ENCODE measurements at regions not wholly inside any gene's neighbourhood (a gene's known extent, or its start where the extent isn't known, plus 50 kb on each side); places are given as distances from the start of the nearest gene placed in this dataset.
"Not testable (repeated sequence)": the region's sequence is repeated elsewhere in the genome, so short reads cannot be mapped to it uniquely, and the experiment has no call there.

GRCh38 chr17:73851921-73852320, 207.7 kb upstream of the SDK2 start:
- no peak for DNase-seq

DNA sequence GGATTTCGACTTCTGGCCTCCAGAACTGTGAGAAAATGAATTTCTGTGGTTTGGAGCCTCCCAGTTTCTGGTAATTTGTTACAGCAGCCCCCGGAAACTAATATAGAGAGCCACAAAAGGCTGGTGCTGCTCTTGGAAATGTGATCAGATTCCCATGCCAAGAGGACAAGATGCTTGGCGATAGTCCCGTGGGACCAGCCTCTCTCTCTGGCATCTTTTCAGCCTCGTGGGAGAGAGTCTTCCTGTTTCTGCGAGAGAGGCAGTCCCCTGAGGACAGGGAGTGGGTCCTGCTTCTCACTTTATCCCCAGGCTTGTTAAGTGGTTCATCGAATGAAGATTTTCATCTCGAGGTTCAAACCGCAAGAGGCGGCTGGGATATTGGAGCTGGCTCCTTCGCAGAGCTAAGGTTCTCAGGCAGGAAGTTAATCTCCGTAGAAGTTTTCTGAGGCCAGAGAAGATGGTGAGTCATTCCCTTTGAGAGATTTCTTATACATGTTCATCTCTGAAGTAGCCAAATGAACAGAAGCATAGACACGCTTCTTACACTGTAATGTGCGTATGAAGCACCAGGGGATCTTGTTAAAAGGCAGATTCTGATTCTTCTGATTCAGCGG, 211.6 kb upstream of the SDK2 start:
- no peak for DNase-seq

DNA sequence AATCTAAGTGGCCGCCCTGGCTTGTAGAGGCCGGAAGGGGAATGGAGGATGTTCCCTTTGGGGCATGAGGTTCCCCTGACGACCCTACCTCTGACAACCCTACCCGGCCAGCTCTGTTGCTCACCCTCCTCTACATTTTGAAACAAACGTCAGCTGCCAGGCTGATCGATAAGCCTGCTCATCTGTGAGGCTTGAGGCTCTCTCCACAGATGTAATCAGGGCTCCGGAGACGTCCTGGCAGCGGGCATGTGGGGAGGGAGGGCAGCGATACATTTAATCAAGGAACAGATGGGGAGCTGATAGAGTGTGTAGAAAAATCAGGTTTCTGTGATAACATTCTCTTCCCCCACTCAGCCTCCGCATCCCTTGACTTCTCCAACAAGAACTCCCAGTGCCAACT, 212.3 kb upstream of the SDK2 start:
- no peak for DNase-seq

- DNase-seq: not testable (repeated sequence)
Measured at GRCh38 chr17:73859439-73860008, 215.3 kb upstream of the SDK2 start.

- DNase-seq: no peak
Measured at GRCh38 chr17:73861543-73861942, 217.3 kb upstream of the SDK2 start.

DNA sequence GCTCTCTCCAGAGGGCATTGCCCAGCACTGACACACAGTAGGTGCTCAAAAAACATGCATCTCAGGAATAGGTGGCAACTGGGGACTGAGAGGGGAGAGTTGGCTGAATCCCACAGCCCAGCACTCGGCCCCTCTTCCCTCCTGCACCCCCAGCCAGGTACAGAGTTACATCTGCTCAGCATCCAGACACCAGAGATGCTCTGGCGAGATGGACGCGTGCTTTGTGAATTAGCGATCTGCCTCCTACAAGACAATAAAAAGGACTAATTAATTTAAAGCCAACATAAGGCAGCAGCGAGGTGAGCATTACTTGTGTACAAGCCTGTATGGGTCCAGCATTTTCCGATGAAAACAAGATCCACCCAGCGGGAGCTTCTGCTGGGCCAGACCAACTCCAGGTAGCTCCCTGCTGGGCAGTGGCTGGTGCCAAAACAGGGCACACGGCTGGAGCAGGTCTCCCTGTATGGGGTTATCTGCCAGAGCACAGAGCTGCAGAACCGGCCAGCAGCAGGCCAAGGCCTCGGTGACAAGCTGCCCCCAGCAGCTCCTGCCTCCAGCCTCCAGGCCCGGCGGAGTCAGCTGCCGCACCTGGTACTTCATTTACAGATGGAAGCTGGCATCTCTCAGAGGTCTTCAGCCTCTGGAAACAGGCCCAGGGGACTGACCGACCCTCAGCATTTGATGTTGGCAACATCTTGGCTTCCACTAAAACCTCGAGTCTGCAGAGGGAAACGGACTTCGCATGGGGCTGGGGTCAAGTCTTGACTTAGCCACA, 219.7 kb upstream of the SDK2 start:
- no peak for DNase-seq

DNA sequence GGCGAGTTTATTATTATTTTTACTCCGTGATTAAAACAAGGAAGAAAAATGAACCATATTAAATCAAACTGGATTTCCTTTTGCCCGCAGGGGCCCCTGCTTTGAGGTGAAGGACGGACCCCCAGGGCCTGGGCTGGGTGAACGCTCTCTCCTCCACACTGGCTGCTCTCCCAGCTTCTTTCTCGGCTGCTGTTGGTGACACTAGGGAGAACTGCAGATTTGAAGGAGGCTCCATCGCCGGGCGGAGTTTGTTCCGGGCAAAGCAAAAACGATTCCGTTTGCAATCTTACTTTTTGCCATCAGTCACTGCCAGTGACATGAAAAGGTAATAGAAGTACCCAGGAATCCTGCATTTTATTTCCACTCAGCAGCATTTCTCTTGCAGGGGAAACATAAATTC, 221.6 kb upstream of the SDK2 start:
- no peak for DNase-seq

GRCh38 chr17:73867056-73867455, 222.8 kb upstream of the SDK2 start:
- no peak for DNase-seq

- no peak for DNase-seq
Measured at GRCh38 chr17:73870068-73870467, 225.8 kb upstream of the SDK2 start.

DNA sequence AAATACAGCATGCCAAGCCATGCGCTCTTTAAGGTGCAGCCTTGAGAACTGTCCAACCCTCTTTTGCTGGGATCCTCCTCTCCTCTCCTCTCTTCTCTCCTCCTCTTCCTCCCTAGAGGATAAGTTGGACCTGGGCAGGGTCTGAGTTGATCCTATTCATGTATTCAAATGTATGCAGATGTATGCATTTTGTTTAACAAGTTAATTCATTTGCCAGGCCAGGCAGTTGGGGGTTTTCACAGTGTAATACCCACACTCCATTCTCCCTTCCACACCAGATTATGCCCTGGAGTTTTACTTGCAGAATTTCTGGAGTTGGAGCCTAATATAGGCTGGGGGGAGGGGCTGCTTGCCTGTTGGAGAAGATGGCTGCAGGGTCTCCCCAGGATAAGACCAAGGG, 226.2 kb upstream of the SDK2 start:
- no peak for DNase-seq

DNA sequence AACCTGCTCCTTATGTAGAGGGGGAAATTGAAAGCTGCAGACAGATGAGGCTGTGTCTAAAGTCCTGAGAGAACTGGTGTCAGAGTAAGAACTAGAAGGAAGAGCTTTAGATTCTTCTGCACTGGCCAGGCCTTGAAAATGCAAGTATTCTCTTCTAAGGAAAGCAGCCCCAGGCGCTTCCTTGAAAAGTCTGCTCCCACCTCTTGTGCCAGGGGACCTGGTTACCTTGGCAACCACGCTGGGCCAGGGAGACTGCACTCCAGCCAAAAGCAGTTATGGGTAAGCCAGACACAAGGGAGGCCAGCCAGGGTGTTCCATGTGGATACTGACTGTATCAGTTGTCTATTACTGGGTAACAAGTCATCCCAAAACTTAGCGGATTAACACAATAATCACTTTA, 228.6 kb upstream of the SDK2 start:
- DNase-seq: no peak

- DNase-seq: no peak
Measured at GRCh38 chr17:73874008-73874720, 229.9 kb upstream of the SDK2 start.

- DNase-seq: no peak
Measured at GRCh38 chr17:73875346-73875745, 231.1 kb upstream of the SDK2 start.

DNA sequence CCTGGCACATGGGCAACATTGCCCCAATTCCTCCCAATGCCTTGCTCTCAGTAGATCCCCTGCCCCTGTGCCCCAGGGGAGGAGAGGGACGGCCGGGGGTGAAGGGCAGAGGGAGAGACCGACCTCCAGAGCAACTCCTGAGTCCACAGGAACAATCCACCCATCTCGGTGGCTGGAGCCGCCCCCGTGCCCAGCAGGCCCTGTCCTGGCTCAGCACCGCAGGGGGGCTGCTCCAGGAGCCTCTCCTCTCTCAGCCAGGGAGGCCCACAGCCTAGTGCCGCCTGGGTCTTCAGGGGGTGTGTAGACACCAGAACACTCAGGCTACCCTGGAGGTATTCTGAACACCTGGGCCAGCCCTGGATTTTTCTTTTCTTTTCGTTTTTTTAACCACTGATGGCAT, 233.7 kb upstream of the SDK2 start:
- DNase-seq: no peak

- no peak for DNase-seq
Measured at GRCh38 chr17:73878923-73879322, 234.7 kb upstream of the SDK2 start.

GRCh38 chr17:73879987-73880386, 235.7 kb upstream of the SDK2 start:
- no peak for DNase-seq

DNA sequence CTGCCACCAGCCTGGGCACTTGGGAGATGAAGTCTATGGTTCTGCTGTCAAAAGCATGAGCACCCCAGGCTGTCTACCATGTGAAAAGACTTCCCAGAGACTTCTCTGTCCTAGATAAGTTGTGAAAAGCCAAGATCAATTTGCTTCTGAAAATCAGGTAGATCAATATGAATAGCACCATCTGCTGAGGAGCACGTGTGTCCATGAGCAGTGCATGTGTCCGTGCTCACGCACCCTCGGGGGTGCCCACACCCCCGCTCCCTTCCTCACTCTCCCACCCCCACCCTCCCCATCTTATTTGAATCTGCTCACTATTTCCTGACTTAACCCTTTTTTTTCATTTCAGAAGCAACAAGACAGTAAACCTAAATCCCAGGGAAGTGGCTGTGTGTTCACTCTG, 238.3 kb upstream of the SDK2 start:
- DNase-seq: no peak

DNA sequence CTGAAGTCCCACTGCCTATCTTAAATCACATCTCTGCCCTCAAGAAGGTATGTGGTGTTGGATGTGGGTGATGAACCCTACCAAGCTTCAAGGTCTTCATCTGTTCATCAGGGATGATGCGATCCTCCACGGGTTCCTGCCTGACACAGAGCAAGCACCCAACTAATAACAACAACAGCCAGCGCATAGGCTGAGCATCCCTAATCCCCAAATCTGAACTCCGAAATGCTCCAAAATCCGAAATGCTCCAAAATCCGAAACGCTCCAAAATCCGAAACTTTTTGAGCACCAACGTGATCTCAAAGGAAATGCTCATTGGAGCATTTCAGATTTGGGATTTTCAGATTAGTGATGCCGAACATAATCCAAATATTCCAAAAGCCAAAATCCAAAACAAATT, 238.9 kb upstream of the SDK2 start:
- no peak for DNase-seq

DNA sequence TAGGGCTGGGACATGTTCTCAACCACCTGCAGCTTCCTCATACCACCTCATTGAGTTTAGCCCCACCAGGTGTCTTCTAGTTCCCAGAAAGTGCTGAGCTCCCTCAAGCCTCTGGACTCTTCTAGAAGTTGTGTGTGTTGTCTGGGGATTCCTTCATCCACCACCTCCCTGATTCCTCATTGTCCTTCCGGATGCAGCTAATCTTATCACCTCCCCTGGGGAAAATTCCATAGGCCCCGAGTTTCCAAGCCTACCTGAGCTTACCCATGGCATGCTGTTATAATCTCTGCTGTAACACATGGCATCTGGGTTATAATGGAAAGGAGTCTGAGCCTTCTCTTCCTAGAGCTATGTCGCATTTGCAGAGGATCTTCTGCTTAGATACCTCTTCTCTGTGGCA, 243.5 kb upstream of the SDK2 start:
- no peak for DNase-seq

DNA sequence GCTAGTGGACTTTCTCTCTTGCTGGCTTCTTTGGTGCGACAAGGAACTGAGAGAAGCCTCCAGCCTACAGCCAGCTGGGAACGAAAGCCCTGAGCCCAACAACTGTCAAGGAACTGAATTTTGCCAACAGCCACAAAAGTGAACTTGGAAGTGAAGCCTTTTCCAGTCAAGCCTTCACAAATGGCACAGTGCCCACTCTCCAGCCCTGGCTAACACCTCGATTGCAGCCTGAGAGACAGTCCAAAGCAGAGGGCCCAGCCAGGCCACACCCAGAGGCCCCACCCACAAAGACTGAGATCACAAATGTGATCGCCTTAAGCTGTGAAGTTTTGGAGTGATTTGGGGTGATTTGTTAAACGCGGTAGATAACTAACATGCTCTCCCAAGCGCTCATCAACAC, 244.6 kb upstream of the SDK2 start:
- no peak for DNase-seq

DNA sequence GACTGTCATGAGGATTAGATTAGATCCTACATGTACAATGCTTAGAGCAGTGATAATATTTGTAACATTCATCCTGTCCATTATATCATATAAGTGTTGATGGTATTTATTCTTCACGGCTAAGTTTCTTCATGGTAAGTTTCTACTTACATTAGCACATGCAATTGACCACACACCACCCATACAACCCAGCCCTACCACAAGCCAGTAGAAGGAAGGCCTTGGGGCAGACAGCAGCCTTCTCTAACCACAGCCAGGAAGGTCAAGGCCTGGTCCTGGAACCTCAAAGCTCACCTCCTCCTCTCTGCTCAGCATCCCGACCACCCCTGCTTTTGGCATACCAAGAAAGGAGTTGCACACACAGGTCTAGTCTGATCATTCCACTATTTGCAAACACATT, 245.2 kb upstream of the SDK2 start:
- DNase-seq: no peak

GRCh38 chr17:73890831-73891405, 246.7 kb upstream of the SDK2 start:
- no peak for DNase-seq

GRCh38 chr17:73895157-73895556, 250.9 kb upstream of the SDK2 start:
- no peak for DNase-seq

Data from T-helper 9 cell (primary cell).